ENCODE measurements at regions not wholly inside any gene's neighbourhood (a gene's known extent, or its start where the extent isn't known, plus 50 kb on each side); places are given as distances from the start of the nearest gene placed in this dataset.

- Histone ChIP-seq H3K4me1 (ENCODE audit: insufficient read depth) (no peaks in the 10 kb centered on the region), H3K36me3 (ENCODE audit: insufficient read depth) (no peaks in the 10 kb centered on the region), H3K27ac (ENCODE audit: low read depth) (no peak overlapping the region), H3K4me3 (ENCODE audit: low read depth, low read length) (no peak overlapping the region)
- no peak for DNase-seq (ENCODE audit: extremely low spot score)
- WGBS, result 96% methylated on average over 13 of the region's 13 CpGs
Observed at GRCh38 chr9:87083986-87084385, 136.7 kb upstream of the GAS1 start.

GRCh38 chr9:87084407-87084806 is 137.1 kb upstream of the GAS1 start:
- DNase-seq (ENCODE audit: extremely low spot score), result no peak
- 95% methylated on average over 12 of the region's 12 CpGs for WGBS
- H3K36me3 ChIP-seq (ENCODE audit: insufficient read depth), result no peaks in the 10 kb centered on the region

DNA sequence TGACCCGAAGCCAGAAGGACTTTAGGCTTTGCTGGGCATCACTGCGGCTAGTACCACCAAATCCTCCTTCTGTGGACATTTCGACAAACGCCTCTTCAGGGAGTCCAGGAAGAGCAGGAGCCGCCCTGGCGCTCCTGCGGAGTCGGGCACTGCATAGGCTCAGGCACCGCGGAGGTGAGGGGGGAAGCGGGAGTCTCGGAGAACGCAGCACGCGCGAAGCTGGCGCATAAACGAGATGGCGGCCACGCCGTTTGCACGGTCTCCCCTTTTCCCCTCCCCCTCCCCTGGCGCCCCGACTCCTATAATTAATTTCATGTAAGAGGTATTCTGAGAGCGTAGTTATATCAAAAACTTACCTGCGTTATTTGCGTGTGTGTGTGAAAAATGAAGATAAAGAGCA is 137.8 kb upstream of the GAS1 start:
- DNase-seq (ENCODE audit: extremely low spot score), result no peak
- 97% methylated on average over 27 of the region's 27 CpGs for WGBS
- no peak overlapping the region for H3K27ac ChIP-seq (ENCODE audit: low read depth)
- H3K4me1 ChIP-seq (ENCODE audit: insufficient read depth), result no peaks in the 10 kb centered on the region
- no peak overlapping the region for H3K4me3 ChIP-seq (ENCODE audit: low read depth, low read length)
- H3K36me3 ChIP-seq (ENCODE audit: insufficient read depth), result no peaks in the 10 kb centered on the region

More at GRCh38 chr9:87084407-87084806, 137.1 kb upstream of the GAS1 start:
- Histone ChIP-seq H3K4me1 (ENCODE audit: insufficient read depth) (no peaks in the 10 kb centered on the region), H3K4me3 (ENCODE audit: low read depth, low read length) (no peak overlapping the region), H3K27ac (ENCODE audit: low read depth) (no peak overlapping the region)

GRCh38 chr9:87085521-87085920 is 138.2 kb upstream of the GAS1 start:
- Histone ChIP-seq H3K4me3 (ENCODE audit: low read depth, low read length) (no peak overlapping the region), H3K36me3 (ENCODE audit: insufficient read depth) (no peaks in the 10 kb centered on the region), H3K4me1 (ENCODE audit: insufficient read depth) (no peaks in the 10 kb centered on the region), H3K27ac (ENCODE audit: low read depth) (no peak overlapping the region)
- DNase-seq (ENCODE audit: extremely low spot score), result no peak
- 83% methylated on average over 9 of the region's 9 CpGs for WGBS

GRCh38 chr9:87086221-87086818 is 139.0 kb upstream of the GAS1 start:
- WGBS, result 80% methylated on average over 8 of the region's 8 CpGs
- H3K36me3 ChIP-seq (ENCODE audit: insufficient read depth), result no peaks in the 10 kb centered on the region

GRCh38 chr9:87087197-87087596 is 139.9 kb upstream of the GAS1 start:
- no peak for DNase-seq (ENCODE audit: extremely low spot score)
- Histone ChIP-seq H3K4me1 (ENCODE audit: insufficient read depth) (no peaks in the 10 kb centered on the region), H3K27ac (ENCODE audit: low read depth) (no peak overlapping the region), H3K36me3 (ENCODE audit: insufficient read depth) (no peaks in the 10 kb centered on the region), H3K4me3 (ENCODE audit: low read depth, low read length) (no peak overlapping the region)

More at GRCh38 chr9:87086221-87086818, 139.0 kb upstream of the GAS1 start:
- DNase-seq (ENCODE audit: extremely low spot score), result no peak
- Histone ChIP-seq H3K4me1 (ENCODE audit: insufficient read depth) (no peaks in the 10 kb centered on the region), H3K27ac (ENCODE audit: low read depth) (no peak overlapping the region), H3K4me3 (ENCODE audit: low read depth, low read length) (no peak overlapping the region)

DNA sequence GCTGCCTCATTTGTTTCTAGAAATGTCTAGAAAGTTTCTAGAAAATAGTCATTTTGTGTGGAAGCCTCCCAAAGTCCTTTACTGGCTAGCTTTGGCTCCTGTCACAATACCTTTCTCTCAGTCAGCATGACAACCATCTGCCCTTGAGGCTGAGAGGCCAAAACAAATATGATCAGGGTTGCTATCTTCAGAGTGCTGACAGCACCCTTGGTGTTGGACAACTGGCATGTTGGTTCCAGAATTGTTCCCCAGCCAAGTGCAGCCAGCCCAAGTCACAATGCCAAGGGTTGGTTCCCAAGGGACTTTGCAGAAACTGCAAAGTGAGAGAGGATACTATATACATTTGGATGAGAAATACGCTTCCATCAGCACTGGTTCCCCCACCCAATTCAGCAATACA is 140.9 kb upstream of the GAS1 start:
- no peak for DNase-seq (ENCODE audit: extremely low spot score)
- no peaks in the 10 kb centered on the region for H3K36me3 ChIP-seq (ENCODE audit: insufficient read depth)
- no peak overlapping the region for H3K4me3 ChIP-seq (ENCODE audit: low read depth, low read length)
- H3K27ac ChIP-seq (ENCODE audit: low read depth), result no peak overlapping the region
- 89% methylated on average over 1 of the region's 1 CpG for WGBS
- H3K4me1 ChIP-seq (ENCODE audit: insufficient read depth), result no peaks in the 10 kb centered on the region

- DNase-seq (ENCODE audit: extremely low spot score), result no peak
- no peaks in the 10 kb centered on the region for H3K4me1 ChIP-seq (ENCODE audit: insufficient read depth)
- H3K36me3 ChIP-seq (ENCODE audit: insufficient read depth), result no peaks in the 10 kb centered on the region
- H3K27ac ChIP-seq (ENCODE audit: low read depth), result no peak overlapping the region
- WGBS, result 84% methylated on average over 5 of the region's 5 CpGs
- no peak overlapping the region for H3K4me3 ChIP-seq (ENCODE audit: low read depth, low read length)
Observed at GRCh38 chr9:87088621-87089365, 141.5 kb upstream of the GAS1 start.

GRCh38 chr9:87089506-87089905 is 142.2 kb upstream of the GAS1 start:
- WGBS, result 86% methylated on average over 2 of the region's 2 CpGs
- Histone ChIP-seq H3K4me1 (ENCODE audit: insufficient read depth) (no peaks in the 10 kb centered on the region), H3K4me3 (ENCODE audit: low read depth, low read length) (no peak overlapping the region), H3K36me3 (ENCODE audit: insufficient read depth) (no peaks in the 10 kb centered on the region), H3K27ac (ENCODE audit: low read depth) (no peak overlapping the region)
- no peak for DNase-seq (ENCODE audit: extremely low spot score)

- Histone ChIP-seq H3K4me3 (ENCODE audit: low read depth, low read length) (no peak overlapping the region), H3K4me1 (ENCODE audit: insufficient read depth) (no peaks in the 10 kb centered on the region), H3K27ac (ENCODE audit: low read depth) (no peak overlapping the region), H3K36me3 (ENCODE audit: insufficient read depth) (no peaks in the 10 kb centered on the region)
- DNase-seq (ENCODE audit: extremely low spot score), result no peak
Observed at GRCh38 chr9:87089929-87090328, 142.6 kb upstream of the GAS1 start.

DNA sequence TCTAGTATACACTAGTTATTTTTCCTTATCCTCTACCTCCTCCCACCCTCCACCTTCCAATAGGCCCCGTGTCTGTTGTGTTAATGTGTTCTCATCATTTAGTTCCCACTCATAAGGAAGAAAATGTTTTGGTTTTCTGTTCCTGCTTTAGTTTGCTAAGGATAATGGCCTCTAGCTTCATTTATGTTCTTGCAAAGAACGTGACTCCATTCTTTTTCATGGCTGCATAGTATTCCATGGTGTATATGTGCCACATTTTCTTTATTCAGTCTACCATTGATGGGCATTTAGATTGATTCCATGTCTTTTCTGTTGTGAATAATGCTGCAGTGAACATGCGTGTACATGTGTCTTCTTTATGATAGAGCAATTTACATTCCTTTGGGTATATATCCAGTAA is 146.5 kb upstream of the GAS1 start:
- Histone ChIP-seq H3K4me1 (ENCODE audit: insufficient read depth) (no peaks in the 10 kb centered on the region), H3K4me3 (ENCODE audit: low read depth, low read length) (no peak overlapping the region), H3K27ac (ENCODE audit: low read depth) (no peak overlapping the region), H3K36me3 (ENCODE audit: insufficient read depth) (no peaks in the 10 kb centered on the region)
- no peak for DNase-seq (ENCODE audit: extremely low spot score)
- 84% methylated on average over 3 of the region's 3 CpGs for WGBS

- no peaks in the 10 kb centered on the region for H3K36me3 ChIP-seq (ENCODE audit: insufficient read depth)
- no peak for DNase-seq (ENCODE audit: extremely low spot score)
- no peaks in the 10 kb centered on the region for H3K4me1 ChIP-seq (ENCODE audit: insufficient read depth)
- WGBS, result 78% methylated on average over 5 of the region's 5 CpGs
- no peak overlapping the region for H3K4me3 ChIP-seq (ENCODE audit: low read depth, low read length)
- H3K27ac ChIP-seq (ENCODE audit: low read depth), result no peak overlapping the region
Observed at GRCh38 chr9:87095951-87096350, 148.6 kb upstream of the GAS1 start.

DNA sequence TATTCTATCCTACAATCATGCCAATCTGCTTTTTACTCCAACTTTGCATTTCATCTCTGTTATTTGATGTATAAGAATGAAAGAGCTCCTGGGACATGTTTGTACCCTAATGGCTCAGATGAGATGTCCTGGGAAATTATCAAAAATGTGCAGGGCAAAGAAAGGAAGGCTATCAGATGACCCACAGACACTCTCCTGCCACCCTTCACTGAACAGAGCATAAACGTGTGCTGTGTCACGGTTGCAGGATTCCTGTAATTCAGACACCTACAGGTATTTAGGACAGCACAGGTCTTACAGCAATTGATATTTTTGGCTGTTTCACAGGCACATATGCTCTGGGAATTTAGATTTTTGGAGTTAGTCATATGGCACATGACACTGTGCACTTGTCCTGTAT is 149.2 kb upstream of the GAS1 start:
- Histone ChIP-seq H3K27ac (ENCODE audit: low read depth) (no peak overlapping the region), H3K36me3 (ENCODE audit: insufficient read depth) (no peaks in the 10 kb centered on the region), H3K4me3 (ENCODE audit: low read depth, low read length) (no peak overlapping the region), H3K4me1 (ENCODE audit: insufficient read depth) (no peaks in the 10 kb centered on the region)
- no peak for DNase-seq (ENCODE audit: extremely low spot score)
- 94% methylated on average over 2 of the region's 2 CpGs for WGBS

GRCh38 chr9:87097238-87097637 is 149.9 kb upstream of the GAS1 start:
- Histone ChIP-seq H3K36me3 (ENCODE audit: insufficient read depth) (no peaks in the 10 kb centered on the region), H3K27ac (ENCODE audit: low read depth) (no peak overlapping the region), H3K4me3 (ENCODE audit: low read depth, low read length) (no peak overlapping the region), H3K4me1 (ENCODE audit: insufficient read depth) (no peaks in the 10 kb centered on the region)
- 78% methylated on average over 3 of the region's 3 CpGs for WGBS
- DNase-seq (ENCODE audit: extremely low spot score), result no peak

Measured in urinary bladder (tissue), 3 donors.